GM19023 (cell line): ENCODE measurements at regions not wholly inside any gene's neighbourhood (a gene's known extent, or its start where the extent isn't known, plus 50 kb on each side); places are given as distances from the start of the nearest gene placed in this dataset.

Experiments used
- ATAC-seq: cut with Tn5 transposase; IDR thresholded peaks from one replicate; pipeline ENCODE4 v1.9.1; 2021; ENCODE audit warnings: mild to moderate bottlenecking, moderate library complexity; ENCODE audit not compliant: unreplicated experiment

DNA sequence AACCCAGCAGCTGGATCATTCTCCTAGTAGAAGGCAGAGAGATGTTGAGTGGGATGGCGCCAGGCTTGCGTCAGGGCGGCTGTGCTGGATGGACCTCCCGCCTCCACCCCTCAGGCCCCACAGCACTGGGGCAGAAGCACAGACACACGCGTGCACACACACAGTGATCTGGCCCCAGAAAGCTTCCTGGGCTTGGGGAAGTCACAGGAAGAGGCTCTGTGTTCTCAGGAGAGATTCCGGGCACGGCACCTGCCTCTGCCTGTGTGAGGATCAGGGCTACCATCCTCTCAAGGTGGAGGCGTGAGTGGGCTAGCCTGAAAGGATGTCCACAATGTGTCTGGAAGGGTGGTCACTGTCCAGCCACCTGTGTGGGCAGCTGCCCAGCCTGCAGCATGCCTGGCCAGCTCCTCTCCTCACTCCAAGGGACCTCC lies 229.8 kb upstream of the HS6ST1 start:
- ATAC-seq = no peak

GRCh38 chr2:128549094-128549493 lies 230.4 kb upstream of the HS6ST1 start:
- ATAC-seq = no peak

GRCh38 chr2:128549646-128550260 lies 231.1 kb upstream of the HS6ST1 start:
- ATAC-seq = no peak

- no peak for ATAC-seq
These were observed 231.7 kb upstream of the HS6ST1 start for GRCh38 chr2:128550389-128550788.

DNA sequence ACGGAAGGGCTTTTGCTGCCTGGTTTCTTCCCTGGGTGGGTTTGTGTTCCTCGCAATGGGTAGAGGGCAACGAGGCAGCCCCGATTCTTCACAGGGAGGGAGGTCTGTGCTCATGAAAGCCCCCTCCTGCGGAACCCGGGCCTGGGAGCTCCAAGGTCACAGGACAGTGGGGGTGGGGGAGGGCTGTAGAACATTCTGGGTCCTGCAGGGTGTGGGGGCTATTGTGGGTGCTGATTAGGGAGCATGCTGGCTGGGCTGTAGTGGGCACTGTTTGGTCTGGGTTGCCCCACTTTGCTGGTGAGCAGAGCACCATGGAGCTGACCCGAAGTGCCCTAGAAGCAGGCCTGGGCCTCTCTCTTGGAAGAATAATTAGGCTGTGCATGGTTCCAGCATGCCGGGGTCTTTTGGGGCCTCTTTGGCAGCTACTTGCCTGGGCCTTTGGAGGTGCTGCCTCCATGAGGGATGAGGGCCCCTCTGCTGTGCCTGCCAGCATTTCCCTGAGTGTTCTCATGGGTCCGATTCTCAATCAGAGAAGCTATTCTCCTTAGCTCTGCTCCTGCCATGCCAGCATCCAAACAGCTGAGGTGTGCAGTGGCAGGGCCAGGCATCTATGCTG lies 232.2 kb upstream of the HS6ST1 start:
- ATAC-seq = no peak

GRCh38 chr2:128551435-128551834 lies 232.8 kb upstream of the HS6ST1 start:
- no peak for ATAC-seq

DNA sequence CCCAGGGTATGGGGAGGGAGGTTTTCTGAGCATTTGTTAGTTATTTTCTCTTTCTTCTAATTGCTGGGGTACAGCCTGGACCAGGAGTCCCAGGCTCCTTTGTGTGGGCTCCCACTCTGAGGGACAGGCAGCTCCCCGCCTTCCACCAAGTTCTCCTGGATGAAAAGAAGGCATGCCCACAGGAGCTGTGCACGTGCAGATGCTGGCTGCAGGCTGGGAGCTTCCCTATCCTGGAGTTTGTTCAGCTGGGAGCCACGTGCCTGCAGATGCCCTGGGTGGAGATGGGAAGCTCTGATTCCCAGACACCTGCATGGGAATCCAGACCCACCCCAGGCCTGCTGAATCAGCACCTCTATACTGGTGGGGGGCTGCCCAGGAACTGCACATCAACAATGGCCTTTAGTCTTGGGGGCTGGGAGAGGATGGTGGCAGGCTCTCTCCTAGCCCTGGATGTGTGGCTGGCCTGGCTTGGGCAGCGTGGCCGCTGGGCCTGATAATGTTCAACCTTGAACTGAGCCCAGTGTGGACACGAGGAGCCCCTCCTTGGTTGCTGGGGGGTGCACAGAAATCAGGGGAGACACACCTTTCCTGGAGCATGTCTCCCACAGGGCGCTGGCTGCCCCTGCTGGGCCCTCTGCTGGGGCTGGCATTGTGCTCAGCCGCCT lies 233.6 kb upstream of the HS6ST1 start:
- no peak for ATAC-seq

GRCh38 chr2:128552806-128553551 lies 234.3 kb upstream of the HS6ST1 start:
- no peak for ATAC-seq

GRCh38 chr2:128554151-128554769 lies 235.6 kb upstream of the HS6ST1 start:
- ATAC-seq = no peak

DNA sequence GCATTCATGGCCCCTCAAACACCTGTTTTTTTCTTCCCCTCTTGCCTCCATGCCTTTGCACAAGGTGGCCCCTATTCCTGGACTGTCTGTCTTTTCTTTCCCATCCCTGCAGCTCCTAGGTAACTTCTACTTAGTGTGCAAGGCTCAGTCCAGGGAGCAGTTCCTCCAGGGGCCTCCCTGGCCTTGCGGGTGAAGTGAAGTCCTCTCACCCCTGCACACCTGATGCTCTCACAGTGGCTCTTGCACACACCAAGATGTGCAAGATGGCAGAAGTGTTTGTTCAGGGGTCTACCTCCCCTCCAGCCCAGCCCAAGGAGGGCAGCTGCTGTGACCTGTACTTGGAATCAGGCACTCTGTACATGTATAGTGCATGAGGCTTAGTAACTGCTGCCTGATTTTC lies 236.8 kb upstream of the HS6ST1 start:
- ATAC-seq = no peak

DNA sequence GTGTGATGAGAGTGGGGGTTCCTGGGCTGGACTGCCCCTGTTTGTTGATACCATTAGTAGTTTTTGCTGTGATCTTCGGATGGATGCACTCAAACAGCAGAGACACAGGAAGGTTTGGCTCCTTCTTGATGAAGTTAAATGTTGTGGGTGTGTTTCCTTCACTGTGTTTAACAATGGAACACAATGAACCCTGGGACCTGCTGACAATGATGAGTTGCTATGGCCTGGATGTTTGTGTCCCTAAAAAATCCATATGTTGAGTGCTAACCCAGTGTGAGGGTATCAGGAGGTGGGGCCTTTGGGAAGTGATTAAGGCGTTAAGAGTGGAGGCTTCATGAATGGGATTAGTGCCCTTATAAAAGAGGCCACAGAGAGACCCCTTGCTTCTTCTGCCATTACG lies 237.4 kb upstream of the HS6ST1 start:
- no peak for ATAC-seq

DNA sequence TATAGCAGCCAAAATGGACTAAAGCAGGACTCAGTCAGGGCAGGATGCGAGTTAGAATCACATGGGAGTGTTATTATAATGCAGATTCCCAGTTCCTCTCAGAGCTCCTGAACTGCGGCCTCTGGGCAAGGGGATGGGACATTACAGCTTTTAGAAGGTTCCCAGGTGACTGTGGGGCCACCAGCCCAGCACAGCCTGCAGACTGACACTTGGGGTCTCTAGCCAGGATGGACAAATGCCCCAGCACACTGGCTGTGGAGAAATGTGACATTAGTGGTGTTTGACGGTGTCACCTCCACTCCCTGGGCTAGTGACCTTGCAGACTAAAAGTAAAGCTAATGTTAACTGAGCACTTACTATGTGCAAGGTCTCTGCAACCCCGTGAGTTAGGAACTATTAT lies 238.0 kb upstream of the HS6ST1 start:
- ATAC-seq = no peak

- no peak for ATAC-seq
These were observed 238.4 kb upstream of the HS6ST1 start for GRCh38 chr2:128557069-128557468.

DNA sequence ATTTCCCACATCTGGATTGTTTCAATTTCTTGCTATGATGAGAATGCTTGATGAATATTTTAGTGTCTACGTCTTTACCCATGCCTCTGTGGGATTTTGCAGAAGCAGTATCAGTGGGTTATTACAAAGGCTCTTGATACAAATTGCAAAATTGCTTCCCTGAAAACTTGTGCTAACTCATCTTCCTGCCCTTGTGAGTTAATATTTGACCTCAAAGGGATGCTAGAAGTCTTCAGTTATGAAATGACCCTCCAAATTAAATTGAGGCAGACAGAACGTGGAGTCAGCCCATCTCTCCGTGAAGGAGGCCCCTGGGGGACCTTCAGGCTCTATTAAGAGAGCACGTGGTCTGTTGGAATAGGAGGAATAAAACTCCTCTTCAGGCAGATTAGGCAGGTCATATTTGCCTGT lies 239.2 kb upstream of the HS6ST1 start:
- no peak for ATAC-seq

DNA sequence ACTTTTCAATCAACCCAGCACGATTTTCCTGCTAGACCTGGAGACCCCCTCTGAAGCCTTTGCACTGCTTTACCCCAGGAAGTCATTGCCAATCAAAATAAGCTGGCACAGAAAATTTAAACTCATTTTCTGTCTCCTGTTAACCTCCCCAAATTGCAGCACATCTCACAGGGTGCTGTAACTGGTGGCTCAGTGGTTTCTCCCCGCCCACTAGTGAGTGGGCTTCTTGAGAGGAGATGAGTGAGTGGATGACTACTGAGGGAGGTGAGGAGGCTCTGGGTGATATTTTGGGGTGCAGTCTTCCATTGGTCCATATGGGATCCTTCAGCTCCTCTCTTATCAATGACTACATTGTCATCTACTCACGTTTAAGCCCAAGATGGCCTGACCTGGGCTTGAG lies 239.8 kb upstream of the HS6ST1 start:
- no peak for ATAC-seq

DNA sequence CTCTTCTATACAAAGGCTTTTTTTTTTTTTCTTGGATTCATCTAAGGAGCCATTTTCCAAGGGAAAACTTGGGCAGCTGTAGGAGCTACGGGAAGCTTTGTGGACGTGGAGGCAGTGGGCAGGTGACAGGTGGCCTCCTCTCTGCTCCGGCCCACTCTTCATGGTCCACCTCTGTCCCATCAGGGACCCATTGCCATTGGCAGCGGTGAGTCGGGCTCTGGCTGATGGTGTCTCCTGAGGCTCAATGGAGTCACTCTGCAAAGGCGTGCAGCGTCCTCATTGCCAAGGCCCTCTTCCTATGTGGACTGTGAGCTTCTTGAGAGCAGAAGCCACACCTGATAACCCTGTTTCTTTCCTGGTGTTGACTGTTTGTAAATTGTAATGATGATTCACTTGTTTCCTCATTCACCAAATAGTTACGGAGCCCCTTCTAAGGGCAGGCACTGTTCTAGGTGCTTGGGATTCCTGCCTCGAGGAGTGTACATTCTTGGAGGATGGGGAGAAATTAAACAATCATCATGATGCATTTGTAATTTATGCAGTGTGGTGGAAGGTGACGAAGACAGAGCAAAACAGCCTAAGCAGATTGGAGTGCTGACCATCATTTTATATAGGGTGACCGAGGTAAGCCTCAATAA lies 240.3 kb upstream of the HS6ST1 start:
- ATAC-seq = no peak

DNA sequence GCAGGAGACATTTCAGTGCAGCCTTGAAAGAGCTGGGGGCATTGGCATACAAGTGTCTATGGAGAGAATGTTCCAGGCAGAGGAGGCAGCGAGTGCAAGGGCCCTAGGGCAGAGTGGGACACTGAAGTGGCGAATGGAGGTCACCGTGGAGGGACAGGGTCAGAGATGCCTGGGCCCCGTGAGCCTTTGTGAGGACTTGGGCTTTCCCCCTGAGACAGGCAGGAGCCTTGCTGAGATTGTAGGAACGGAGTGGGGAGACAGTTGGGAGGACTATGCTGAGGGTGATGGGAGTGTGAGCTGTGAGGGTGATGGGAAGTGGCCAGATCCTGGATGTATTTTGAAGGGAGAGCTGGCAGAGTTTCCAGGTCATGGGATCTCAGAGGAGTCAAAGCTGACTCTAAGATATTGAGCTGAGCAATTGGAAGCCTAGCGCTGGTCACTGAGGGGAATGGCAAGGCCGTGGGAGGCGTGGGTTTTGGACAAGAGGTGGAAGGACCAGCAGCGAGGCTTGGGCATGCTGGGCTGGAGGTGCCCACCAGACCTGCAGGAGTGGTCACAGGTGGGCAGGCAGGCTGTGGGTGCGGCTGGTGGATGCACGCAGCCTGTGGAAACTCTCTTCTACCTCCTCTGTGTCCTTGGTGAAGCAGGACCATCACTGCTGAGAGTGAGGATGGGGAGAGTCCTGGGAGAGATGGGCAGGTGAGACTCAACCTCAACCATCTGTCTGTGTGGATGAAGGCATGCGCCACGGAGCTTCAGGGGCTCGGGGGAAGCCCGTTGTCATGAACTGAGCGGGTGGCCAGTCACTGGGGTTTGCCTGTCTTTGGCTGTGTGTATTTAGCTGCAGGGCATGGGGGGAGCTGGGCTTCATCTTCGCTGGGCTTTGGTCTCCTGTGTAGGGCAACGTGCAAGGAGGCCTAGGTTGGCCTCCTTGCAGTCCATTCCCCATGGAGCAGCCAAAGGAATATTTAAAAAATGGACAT lies 241.2 kb upstream of the HS6ST1 start:
- ATAC-seq = no peak

- ATAC-seq = no peak
These were observed 242.1 kb upstream of the HS6ST1 start for GRCh38 chr2:128560718-128561117.

- ATAC-seq = no peak
These were observed 244.0 kb upstream of the HS6ST1 start for GRCh38 chr2:128562471-128563347.
